HEK293 (cell line): ENCODE measurements at regions not wholly inside any gene's neighbourhood (a gene's known extent, or its start where the extent isn't known, plus 50 kb on each side); places are given as distances from the start of the nearest gene placed in this dataset.

ENCODE experiments used
- CTCF ChIP-seq: fragments of 450-650 bp; formaldehyde crosslinking; IDR thresholded peaks from 2 replicates; pipeline ENCODE4 v1.5.1; 2016; ENCODE audit warnings: missing biosample characterization, missing genetic modification characterization
- REST ChIP-seq: fragments of 450-650 bp; formaldehyde crosslinking; IDR thresholded peaks from 2 replicates; pipeline ENCODE4 v1.5.1; 2016; ENCODE audit warnings: missing biosample characterization, missing genetic modification characterization
- YY1 ChIP-seq: fragments of 450-650 bp; formaldehyde crosslinking; IDR thresholded peaks from 2 replicates; pipeline ENCODE4 v1.5.1; 2018; ENCODE audit warnings: missing biosample characterization, missing genetic modification characterization
- ZNF510 ChIP-seq: fragments of 450-650 bp; formaldehyde crosslinking; IDR thresholded peaks from 2 replicates; pipeline ENCODE4 v1.5.1; 2018; ENCODE audit warnings: mild to moderate bottlenecking, missing genetic modification characterization, missing biosample characterization; ENCODE audit not compliant: insufficient replicate concordance

- no peak for TF ChIP-seq YY1 (tag by site-specific recombination)
- TF ChIP-seq CTCF (tag by site-specific recombination) = no peak
- no peak for TF ChIP-seq ZNF510 (tag by site-specific recombination)
- no peak for TF ChIP-seq REST (tag by site-specific recombination)
Observed at GRCh38 chr6:16850681-16851026, 89.4 kb upstream of the ATXN1 start.
